OCI-LY7 (cell line): ENCODE measurements at regions not wholly inside any gene's neighbourhood (a gene's known extent, or its start where the extent isn't known, plus 50 kb on each side); places are given as distances from the start of the nearest gene placed in this dataset.

Experiments used
- BruUV-seq: library from RNA; stranded (reverse); fragments of 400-500 nt; replicated peaks from 2 replicates; lab custom pipeline; 2021; lab: Mats Ljungman, UMichigan
- CTCF ChIA-PET: fragments of 300-600 bp; sonication (Branson Sonifier 250); formaldehyde crosslinking; loops from one replicate; lab custom pipeline; 2022; ENCODE audit warnings: antibody characterized with exemption; ENCODE audit not compliant: unreplicated experiment; lab: Charles Lee
- POLR2A ChIA-PET: fragments of 300-600 bp; sonication (Branson Sonifier 250); formaldehyde crosslinking; loops from one replicate; lab custom pipeline; 2022; ENCODE audit warnings: antibody characterized with exemption; lab: Charles Lee
- DNase-seq: peaks from one replicate; pipeline ENCODE4 v3.0.0-alpha.2; 2015; ENCODE audit warnings: low spot score
- H2AFZ ChIP-seq: fragments of 200-600 bp; sonication (generic), shearing (Covaris generic); 2 replicates; pipeline ENCODE4 v1.6.1; 2014; ENCODE audit warnings: mild to moderate bottlenecking, antibody characterized with exemption, low read length, moderate library complexity
- H3K27ac ChIP-seq: fragments of 200-600 bp; sonication (generic); 2 replicates; pipeline ENCODE4 v1.5.1; 2014; ENCODE audit warnings: mixed run types, low read depth, mild to moderate bottlenecking, moderate library complexity, low read length, inconsistent platforms; ENCODE audit not compliant: poor library complexity, severe bottlenecking
- H3K36me3 ChIP-seq: fragments of 200-600 bp; sonication (generic); 2 replicates; pipeline ENCODE4 v1.6.1; 2014; ENCODE audit warnings: mild to moderate bottlenecking, antibody characterized with exemption, low read length, moderate library complexity, mixed read lengths; ENCODE audit not compliant: insufficient read depth
- H3K4me1 ChIP-seq: fragments of 200-600 bp; sonication (generic); 2 replicates; pipeline ENCODE4 v1.5.1; 2014; ENCODE audit warnings: mild to moderate bottlenecking, low read length; ENCODE audit not compliant: insufficient read depth, poor library complexity, severe bottlenecking
- H3K4me2 ChIP-seq: fragments of 200-600 bp; sonication (generic); 2 replicates; pipeline ENCODE4 v1.6.1; 2014; ENCODE audit warnings: mild to moderate bottlenecking, low read length
- H3K4me3 ChIP-seq: fragments of 200-600 bp; sonication (generic); 2 replicates; pipeline ENCODE4 v1.5.1; 2014; ENCODE audit warnings: mild to moderate bottlenecking, low read depth, low read length; ENCODE audit not compliant: poor library complexity, severe bottlenecking
- H3K79me2 ChIP-seq: fragments of 200-600 bp; sonication (generic); 2 replicates; pipeline ENCODE4 v1.6.1; 2016; ENCODE audit warnings: low read depth, mild to moderate bottlenecking, low read length, moderate library complexity, mixed read lengths; ENCODE audit not compliant: insufficient read depth
- H3K9me2 ChIP-seq: fragments of 200-600 bp; sonication (generic); 2 replicates; pipeline ENCODE4 v1.6.1; 2016; ENCODE audit warnings: mild to moderate bottlenecking, low read length, mixed read lengths; ENCODE audit not compliant: insufficient read depth
- H3K9me3 ChIP-seq: fragments of 200-600 bp; sonication (generic); 2 replicates; pipeline ENCODE4 v1.6.1; 2014; ENCODE audit warnings: mild to moderate bottlenecking, mixed run types, low read length, mixed read lengths
- H4K20me1 ChIP-seq: fragments of 200-600 bp; sonication (generic); 2 replicates; pipeline ENCODE4 v1.6.1; 2014; ENCODE audit warnings: mild to moderate bottlenecking, antibody characterized with exemption, low read length, moderate library complexity, mixed read lengths; ENCODE audit not compliant: insufficient read depth
- EZH2phosphoT487 ChIP-seq: fragments of 200-600 bp; sonication (generic); IDR thresholded peaks from 2 replicates; pipeline ENCODE4 v1.6.1; 2018; ENCODE audit warnings: low read depth, borderline replicate concordance, mild to moderate bottlenecking, mixed run types, antibody characterized with exemption, low read length, moderate library complexity, mixed read lengths
- intact Hi-C: fragments of 100-400 bp; cut with micrococcal nuclease; formaldehyde crosslinking; loops from one replicate; pipeline ENCODE4 v1.10.0; 2022; ENCODE audit not compliant: unreplicated experiment
- TF ChIP-seq, protein P1 (sequence below): fragments of 200-600 bp; sonication (generic); conservative IDR thresholded peaks from 2 replicates; pipeline ENCODE4 v1.5.1; 2014; ENCODE audit warnings: mild to moderate bottlenecking, antibody characterized with exemption, low read length, moderate library complexity, mixed read lengths

DNA sequence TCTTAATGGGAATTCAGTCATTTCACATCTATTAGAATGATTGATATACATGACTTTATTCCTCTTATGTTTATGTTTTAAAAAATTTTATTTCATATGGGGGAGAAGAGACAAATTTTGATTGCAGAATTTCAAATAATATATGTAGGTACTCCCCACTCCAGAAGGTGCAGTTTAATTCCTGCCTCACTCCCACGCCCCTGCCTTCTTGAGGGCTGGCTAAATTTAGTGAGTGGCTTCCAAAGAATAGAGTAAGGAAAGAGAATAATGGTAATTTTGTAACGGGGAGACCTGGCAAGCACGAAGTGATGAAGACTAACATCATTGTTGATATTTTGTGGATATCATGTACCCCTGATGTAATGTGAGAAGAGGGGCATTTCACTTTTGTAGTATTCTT lies 94.7 kb upstream of the FAM78B start:
- Histone ChIP-seq H3K4me1 (no peaks in the 10 kb centered on the region), H3K27ac (no peak overlapping the region), H3K79me2 (no peaks in the 10 kb centered on the region), H3K36me3 (no peaks in the 10 kb centered on the region), H2AFZ (no peak overlapping the region), H3K9me2 (no peaks in the 10 kb centered on the region), H3K9me3 (no peaks in the 10 kb centered on the region), H4K20me1 (no peaks in the 10 kb centered on the region), H3K4me3 (no peak overlapping the region), H3K4me2 (no peak overlapping the region)
- DNase-seq, result no peak
- BruUV-seq, result no TSS peak
- ChIA-PET POLR2A (no interaction called here), CTCF (no interaction called here)
- intact Hi-C loops, result no loop called here
- no peak for TF ChIP-seq EZH2phosphoT487
- TF ChIP-seq, protein P1, sequence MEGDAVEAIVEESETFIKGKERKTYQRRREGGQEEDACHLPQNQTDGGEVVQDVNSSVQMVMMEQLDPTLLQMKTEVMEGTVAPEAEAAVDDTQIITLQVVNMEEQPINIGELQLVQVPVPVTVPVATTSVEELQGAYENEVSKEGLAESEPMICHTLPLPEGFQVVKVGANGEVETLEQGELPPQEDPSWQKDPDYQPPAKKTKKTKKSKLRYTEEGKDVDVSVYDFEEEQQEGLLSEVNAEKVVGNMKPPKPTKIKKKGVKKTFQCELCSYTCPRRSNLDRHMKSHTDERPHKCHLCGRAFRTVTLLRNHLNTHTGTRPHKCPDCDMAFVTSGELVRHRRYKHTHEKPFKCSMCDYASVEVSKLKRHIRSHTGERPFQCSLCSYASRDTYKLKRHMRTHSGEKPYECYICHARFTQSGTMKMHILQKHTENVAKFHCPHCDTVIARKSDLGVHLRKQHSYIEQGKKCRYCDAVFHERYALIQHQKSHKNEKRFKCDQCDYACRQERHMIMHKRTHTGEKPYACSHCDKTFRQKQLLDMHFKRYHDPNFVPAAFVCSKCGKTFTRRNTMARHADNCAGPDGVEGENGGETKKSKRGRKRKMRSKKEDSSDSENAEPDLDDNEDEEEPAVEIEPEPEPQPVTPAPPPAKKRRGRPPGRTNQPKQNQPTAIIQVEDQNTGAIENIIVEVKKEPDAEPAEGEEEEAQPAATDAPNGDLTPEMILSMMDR, result no peak

DNA sequence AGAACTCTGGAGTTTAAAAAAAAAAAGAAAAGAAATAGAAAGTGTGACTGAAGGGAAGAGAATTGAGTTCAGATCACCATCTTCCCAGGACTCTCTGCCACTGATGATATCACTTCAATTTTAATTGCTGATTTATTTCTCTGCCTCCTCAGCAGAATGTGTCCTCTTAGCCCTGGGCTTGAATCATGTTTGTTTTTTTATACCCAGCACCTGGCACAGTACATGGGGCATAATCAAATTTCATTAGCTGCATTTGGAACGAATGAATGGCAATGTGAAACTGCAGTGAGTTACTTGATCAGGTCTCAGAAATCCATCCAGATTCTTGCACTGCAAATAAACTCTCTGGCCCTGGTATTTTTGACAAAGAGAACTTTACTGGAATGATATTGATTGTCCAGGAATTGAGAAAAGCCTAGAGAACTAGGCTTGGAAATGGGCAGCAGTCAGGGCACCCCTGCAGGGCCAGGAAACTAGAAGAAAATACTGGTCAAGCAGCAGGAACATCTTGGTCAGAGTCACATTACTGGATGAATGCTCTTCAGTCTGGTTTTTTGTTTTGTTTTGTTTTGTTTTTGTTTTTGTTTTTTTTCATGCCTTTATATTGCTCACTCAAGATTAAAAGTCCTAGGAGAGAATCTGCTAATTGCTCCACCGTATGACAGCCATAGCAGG lies 103.8 kb upstream of the FAM78B start:
- Histone ChIP-seq H3K4me2 (no peak overlapping the region), H3K4me3 (no peak overlapping the region), H3K27ac (no peak overlapping the region), H3K9me3 (no peaks in the 10 kb centered on the region), H3K79me2 (no peaks in the 10 kb centered on the region), H3K36me3 (no peaks in the 10 kb centered on the region), H3K4me1 (no peaks in the 10 kb centered on the region), H4K20me1 (no peaks in the 10 kb centered on the region), H3K9me2 (no peaks in the 10 kb centered on the region), H2AFZ (no peak overlapping the region; the same call in 1 of the 2 replicates)
- DNase-seq, result no peak
- intact Hi-C loops, result no loop called here
- TF ChIP-seq, protein P1, result no peak
- no peak for TF ChIP-seq EZH2phosphoT487
- ChIA-PET CTCF (no interaction called here), POLR2A (no interaction called here)
- BruUV-seq, result no TSS peak

DNA sequence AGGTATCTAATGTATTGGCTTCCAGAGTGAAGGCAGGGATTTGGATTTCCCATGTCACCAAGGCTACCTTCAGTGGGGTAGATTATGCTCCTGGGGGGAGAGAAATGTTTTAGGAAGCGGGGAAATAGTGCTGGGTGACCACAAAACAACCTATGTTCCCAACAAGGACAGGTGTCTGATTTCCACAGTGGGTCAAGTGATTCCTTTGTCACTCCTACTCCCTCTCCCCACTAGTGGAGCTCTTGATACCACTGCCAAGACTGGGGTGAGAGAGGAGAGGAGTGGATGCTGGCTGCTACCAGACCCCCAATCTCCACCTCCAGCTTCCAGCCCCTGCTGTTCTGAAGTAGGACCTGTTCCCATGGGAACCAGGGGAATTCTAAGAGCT lies 104.3 kb upstream of the FAM78B start:
- Histone ChIP-seq H3K79me2 (no peaks in the 10 kb centered on the region), H3K4me3 (no peak overlapping the region), H3K36me3 (no peaks in the 10 kb centered on the region), H3K9me2 (no peaks in the 10 kb centered on the region), H3K4me2 (no peak overlapping the region), H3K4me1 (no peaks in the 10 kb centered on the region), H3K27ac (no peak overlapping the region), H3K9me3 (no peaks in the 10 kb centered on the region), H4K20me1 (no peaks in the 10 kb centered on the region), H2AFZ (no peak overlapping the region)
- ChIA-PET CTCF (no interaction called here), POLR2A (no interaction called here)
- intact Hi-C loops, result no loop called here
- no TSS peak for BruUV-seq
- DNase-seq, result no peak
- TF ChIP-seq, protein P1, result no peak
- TF ChIP-seq EZH2phosphoT487, result no peak
